Stimulated activated CD4-positive, alpha-beta T cell treated with anti-CD3 and anti-CD28 coated beads, Interleukin-1b, Interleukin-23, amount 100 ng/mL, for 24 hours (primary cell): ENCODE measurements at regions not wholly inside any gene's neighbourhood (a gene's known extent, or its start where the extent isn't known, plus 50 kb on each side); places are given as distances from the start of the nearest gene placed in this dataset.

ENCODE experiments used
- DNase-seq, 4 experiments: peaks; one replicate each; pipeline ENCODE4 v3.0.0-alpha.2; 2020; ENCODE audit warnings: low read depth in 4 of 4, low spot score in 1 of 4

DNA sequence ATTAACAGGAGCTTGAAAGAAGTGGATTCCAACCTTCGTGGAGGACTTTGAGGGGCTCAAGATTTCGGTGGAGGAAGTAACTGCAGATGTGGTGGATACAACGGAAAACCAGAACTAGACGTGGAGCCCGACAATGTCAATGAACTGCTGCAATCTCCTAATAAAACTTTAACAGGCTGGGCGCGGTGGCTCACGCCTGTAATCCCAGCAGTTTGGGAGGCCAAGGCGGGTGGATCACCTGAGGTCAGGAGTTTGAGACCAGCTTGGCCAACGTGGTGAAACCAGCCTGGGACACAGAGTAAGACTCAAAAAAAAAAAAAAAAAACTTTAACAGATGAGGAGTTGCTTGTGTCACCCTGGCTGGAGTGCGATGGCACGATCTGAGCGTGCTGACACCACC is 477.8 kb upstream of the MKI67 start:
- no peak for DNase-seq

DNA sequence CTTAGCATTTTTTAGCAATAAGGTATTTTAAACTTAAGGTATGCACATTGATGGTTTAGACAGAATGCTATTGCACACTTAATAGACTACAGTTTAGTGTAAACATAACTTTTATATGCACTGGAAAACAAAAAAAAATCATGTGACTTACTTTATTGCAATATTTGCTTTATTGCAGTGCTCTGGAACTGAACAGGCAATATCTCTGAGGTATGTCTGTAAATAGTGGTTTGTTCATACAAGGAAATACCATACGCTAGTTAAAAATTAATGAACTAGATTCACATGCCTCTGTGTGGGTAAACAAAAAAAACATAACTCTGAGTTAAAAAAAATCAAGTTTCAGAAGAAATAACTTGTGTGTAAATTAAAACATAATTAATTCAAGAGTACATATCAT is 479.0 kb upstream of the MKI67 start:
- DNase-seq, result no peak

- DNase-seq, result no peak
Observed at GRCh38 chr10:128606055-128606454, 479.8 kb upstream of the MKI67 start.

DNA sequence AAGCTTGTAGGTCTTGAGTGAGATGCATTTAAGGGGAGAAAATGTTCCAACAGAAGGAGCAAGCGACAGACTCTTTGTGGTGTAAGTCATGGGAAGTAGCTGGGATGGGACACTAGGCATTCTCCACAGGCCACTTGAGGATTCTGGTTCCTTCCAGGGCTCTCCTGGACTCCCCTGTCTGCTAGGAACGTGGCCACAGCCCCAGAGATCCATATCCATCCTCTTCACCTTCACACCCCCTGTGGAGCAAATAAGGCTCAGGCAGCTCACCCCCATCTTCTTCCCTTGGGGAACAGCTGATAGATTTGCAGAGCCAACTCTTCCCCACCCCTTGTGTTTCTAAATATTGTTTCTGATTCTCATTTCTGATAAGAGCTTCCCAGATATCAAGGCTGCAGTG is 482.6 kb upstream of the MKI67 start:
- DNase-seq, result no peak

DNA sequence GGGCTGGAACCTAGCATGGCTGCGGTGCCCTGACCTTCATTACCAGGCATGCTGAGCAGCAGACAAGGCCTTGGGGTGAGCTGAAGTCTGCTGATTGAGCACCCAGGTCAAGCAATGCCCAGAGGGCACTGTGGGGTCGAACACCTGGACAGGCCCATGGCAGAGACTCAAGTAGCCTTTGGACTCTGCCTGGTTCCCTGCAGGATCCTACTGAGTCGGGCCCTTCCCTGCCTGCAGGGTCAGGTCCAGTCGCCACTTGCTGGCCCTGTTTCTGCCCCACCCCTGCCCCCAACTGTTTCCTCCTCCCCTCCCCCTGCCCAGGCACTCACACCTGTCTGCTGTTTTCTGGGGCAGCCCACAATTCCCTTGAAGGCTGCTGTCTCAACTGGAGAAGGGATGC is 483.2 kb upstream of the MKI67 start:
- DNase-seq, result no peak

- no peak for DNase-seq
Observed at GRCh38 chr10:128610113-128610512, 483.9 kb upstream of the MKI67 start.

GRCh38 chr10:128612195-128612594 is 486.0 kb upstream of the MKI67 start:
- no peak for DNase-seq

DNA sequence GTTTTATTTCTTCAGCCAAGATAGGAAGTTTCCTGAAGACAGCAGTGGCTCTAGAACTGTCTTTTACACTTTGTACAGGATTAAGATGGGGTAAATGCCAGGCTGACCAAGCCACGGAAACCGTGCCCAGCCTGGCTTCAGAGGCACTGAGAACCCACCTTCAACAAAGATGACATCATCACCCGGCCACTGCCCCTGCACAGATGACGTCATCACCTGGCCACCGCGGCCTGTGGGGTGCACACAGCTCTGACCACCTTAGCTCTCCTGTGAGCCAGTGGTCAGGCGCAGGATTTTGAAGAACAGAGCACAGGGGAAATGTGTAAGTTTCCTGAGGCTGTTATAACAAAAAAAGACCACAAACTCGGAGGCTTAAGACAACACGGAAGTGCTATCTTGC is 486.4 kb upstream of the MKI67 start:
- DNase-seq, result no peak

DNA sequence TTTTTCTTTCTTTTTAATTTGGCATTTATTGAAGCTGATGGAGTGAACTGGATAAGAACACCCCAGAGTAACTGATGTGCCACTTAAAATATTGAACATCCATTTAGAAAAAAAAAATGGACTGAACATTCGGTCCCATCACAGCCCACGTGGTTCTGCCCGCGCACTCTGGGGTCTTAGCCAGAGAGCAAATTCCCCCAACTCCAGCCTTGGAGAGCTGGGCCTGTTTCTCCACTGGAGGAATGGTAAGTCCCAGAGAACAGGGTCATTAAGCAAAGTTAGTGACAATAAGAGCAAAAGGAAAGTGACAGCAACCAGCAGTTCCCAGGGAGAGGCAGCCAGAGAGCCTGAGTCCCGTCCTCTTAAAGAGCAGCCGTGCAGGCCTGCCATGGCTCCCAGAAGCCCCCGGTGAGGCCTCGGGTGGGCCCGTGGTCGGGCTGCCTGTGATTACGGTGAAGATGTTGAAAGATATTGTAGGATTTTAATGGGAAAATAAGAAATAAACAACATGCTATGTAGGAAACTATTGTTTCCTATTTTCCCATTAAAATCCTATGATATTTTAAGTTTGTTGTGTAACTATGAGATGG is 487.9 kb upstream of the MKI67 start:
- DNase-seq, result no peak

GRCh38 chr10:128614802-128615553 is 488.8 kb upstream of the MKI67 start:
- DNase-seq, result no peak

- no peak for DNase-seq
Observed at GRCh38 chr10:128617532-128617931, 491.3 kb upstream of the MKI67 start.

- DNase-seq, result no peak
Observed at GRCh38 chr10:128622706-128623105, 496.5 kb upstream of the MKI67 start.

DNA sequence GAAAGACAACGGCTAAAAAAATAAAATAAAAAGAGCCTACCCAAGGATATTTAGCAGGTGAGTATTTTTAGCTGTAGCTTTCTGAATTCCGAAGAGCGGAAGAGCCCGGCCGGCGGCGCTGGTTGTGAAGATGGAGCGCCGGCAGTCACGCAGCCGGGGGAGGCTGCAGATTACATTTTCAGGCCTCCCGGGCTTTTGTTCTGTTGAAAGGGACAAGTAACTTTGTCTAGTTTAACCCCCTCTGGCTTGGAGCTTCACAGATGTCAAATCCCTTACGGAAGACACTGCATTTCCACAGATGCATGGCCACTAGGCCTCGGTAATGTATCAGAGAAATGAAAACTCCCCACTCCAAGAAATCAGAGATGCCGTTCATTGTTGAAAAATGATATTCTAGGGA is 497.6 kb upstream of the MKI67 start:
- DNase-seq, result no peak

DNA sequence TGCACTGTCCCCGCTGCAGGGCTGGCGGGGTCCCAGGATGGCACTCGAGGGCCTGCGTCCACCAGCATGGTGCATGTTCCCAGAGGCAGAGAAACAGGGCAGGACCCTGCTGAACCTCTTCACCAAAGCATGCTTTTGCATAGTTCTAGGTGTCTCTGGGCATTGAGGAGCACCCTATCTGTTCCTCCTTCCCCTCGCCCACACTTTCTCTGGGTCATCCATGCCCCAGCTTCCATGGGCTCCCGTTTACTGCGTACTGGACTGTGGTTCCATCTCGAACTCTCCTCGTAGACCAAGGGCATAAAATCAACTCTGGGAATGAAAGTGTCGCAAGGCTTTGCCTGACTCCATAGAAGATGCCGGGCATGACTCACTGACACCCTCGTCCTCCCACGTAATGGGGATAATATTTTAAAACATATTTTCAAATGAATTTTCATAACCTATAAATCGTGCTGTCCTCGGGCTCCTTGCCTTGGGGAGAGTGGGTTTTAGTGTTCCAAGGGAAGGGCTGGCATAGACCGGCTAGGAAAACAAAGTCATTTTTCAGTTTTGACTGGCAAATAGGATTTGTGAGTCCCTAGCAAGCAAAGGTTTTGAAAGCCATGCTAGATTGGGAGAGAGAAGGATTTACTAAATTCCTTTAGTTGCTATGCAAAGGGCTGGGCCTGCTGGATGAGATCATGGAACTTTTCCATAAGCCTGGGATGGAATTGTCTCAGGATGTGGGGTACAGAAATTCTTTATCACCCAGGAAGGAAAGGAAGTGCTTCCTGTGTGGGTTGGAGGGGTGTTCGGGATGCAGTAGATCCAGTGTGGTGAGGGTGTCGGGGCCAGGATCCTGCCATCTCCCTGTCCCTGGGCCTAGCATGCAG is 498.7 kb upstream of the MKI67 start:
- DNase-seq, result no peak

DNA sequence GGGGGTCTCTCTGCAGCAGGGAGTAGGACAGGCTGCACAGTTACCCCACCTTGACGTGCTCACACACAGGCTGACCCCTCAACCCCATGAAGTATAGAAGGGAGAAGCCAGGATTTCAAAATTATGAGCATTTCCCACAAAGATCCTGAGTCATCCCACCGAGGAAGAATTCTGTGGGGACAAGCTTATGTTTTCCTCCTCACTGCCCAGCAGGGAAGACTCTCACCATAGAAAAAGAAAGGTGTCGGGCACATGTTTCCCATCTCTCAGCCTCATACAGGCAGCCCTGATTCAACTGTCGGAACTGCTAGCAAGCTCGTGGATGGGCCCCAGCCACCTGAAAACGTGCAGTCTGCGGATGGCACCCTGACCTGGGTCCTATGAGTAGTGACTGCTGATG is 499.7 kb upstream of the MKI67 start:
- no peak for DNase-seq

GRCh38 chr10:128626397-128627000 is 500.3 kb upstream of the MKI67 start:
- DNase-seq, result no peak

GRCh38 chr10:128627811-128628210 is 501.6 kb upstream of the MKI67 start:
- DNase-seq, result no peak

DNA sequence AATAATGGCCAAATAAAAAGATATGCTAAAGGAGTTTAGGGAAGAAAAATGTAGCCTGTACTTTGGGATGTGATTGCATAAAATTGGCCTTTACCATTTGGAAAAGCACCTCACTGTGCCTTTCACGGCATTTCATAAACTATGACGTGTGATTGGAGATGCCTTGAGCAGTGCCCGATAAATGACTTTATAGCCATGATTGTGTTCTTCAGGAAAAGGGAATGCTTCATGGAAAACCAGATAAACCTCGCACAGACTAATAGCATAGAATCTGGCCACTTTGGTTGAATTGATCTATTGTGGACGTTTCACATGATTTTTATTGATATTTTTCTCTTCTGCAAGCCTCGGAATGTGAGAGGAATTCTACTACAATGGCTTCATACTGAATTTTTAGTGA is 502.0 kb upstream of the MKI67 start:
- DNase-seq, result no peak

DNA sequence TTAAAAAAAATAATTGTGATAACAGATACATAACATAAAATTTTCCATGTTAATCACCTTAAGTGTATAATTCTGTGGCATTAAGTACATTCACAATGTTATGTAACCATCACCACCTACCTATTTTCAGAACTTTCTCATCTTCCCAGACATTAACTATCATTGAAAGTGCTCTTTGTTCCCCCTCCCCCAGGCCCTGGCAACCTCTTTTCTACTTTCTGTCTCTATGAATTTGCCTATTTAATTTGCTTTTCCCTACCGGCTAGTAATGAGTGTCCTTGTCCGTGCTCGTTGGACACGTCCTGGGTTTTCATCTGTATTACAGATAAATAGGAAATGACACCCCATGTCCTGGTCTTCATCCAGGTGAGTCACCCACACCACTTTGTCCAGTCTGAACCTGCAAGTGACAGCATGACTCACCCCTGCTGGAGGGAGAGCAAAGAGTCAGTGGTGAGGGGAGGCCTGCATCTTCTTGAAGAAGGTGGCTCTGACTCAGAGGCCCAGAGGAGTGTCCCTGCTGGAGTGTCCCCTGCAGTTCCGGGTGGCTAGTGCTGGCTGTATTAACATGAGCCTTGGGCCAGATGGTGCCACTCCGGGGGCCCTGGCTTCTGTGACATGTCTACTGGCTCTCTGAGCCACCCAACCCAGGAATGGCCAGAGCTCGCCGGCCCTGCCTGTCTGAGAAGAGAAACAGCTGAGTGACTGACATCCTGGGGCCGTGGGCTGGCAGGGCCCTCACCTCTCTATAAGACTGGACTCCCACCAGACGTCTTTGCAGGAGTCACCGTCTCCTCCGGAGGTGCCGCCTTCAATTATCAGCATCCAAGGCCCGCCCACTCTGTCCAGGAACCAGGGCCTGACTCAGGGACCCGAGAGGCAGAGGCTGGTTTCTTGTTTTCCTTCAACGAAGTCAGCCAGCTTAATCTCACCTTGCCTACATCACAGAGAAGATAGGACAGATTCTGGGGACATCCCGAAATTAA is 503.2 kb upstream of the MKI67 start:
- no peak for DNase-seq

GRCh38 chr10:128630787-128631252 is 504.6 kb upstream of the MKI67 start:
- DNase-seq, result no peak
